Endodermal cell (in vitro differentiated cells): ENCODE measurements at regions not wholly inside any gene's neighbourhood (a gene's known extent, or its start where the extent isn't known, plus 50 kb on each side); places are given as distances from the start of the nearest gene placed in this dataset.

Experiments
- DNase-seq: peaks from one replicate; pipeline ENCODE4 v3.0.0-alpha.2; 2017
- H3K27ac ChIP-seq: 2 replicates; pipeline ENCODE4 v1.5.1; 2013; ENCODE audit warnings: mild to moderate bottlenecking, low read depth, low read length, moderate library complexity
- H3K27me3 ChIP-seq: 2 replicates; pipeline ENCODE4 v1.6.1; 2013; ENCODE audit warnings: mild to moderate bottlenecking, low read length, moderate library complexity; ENCODE audit not compliant: insufficient read depth, control insufficient read depth, poor library complexity, severe bottlenecking
- H3K36me3 ChIP-seq: 2 replicates; pipeline ENCODE4 v1.7.0; 2013; ENCODE audit warnings: mild to moderate bottlenecking, low read length, moderate library complexity; ENCODE audit not compliant: control insufficient read depth, insufficient read depth
- H3K4me1 ChIP-seq: one replicate; pipeline ENCODE4 v1.7.0; 2013; ENCODE audit warnings: low read length; ENCODE audit not compliant: control insufficient read depth, insufficient read depth
- H3K4me3 ChIP-seq: 2 replicates; pipeline ENCODE4 v1.5.1; 2013; ENCODE audit warnings: mild to moderate bottlenecking, low read length, moderate library complexity
- H3K9ac ChIP-seq: 2 replicates; pipeline ENCODE4 v1.6.1; 2013; ENCODE audit warnings: mild to moderate bottlenecking, low read length, moderate library complexity; ENCODE audit not compliant: poor library complexity, severe bottlenecking; ENCODE audit errors: extremely low read depth
- H3K9me3 ChIP-seq: 2 replicates; pipeline ENCODE4 v1.6.1; 2013; ENCODE audit warnings: mild to moderate bottlenecking, low read length, moderate library complexity; ENCODE audit not compliant: control insufficient read depth
- H3K27ac Mint-ChIP-seq: 2 replicates; pipeline ENCODE4 v1.8.0; 2020; ENCODE audit warnings: mixed read lengths
- H3K27me3 Mint-ChIP-seq: 2 replicates; pipeline ENCODE4 v1.8.0; 2021; ENCODE audit warnings: mild to moderate bottlenecking, mixed read lengths; ENCODE audit not compliant: insufficient read depth
- H3K36me3 Mint-ChIP-seq: 2 replicates; pipeline ENCODE4 v1.8.0; 2020; ENCODE audit warnings: low read depth, mixed read lengths
- H3K4me1 Mint-ChIP-seq: 2 replicates; pipeline ENCODE4 v1.8.0; 2020; ENCODE audit warnings: mixed read lengths
- H3K4me3 Mint-ChIP-seq: 2 replicates; pipeline ENCODE4 v1.8.0; 2020; ENCODE audit warnings: mild to moderate bottlenecking, moderate library complexity, mixed read lengths
- H3K9me3 Mint-ChIP-seq: 2 replicates; pipeline ENCODE4 v1.8.0; 2020; ENCODE audit warnings: mild to moderate bottlenecking, mixed read lengths
- WGBS, 2 experiments: methylation state at CpG; one replicate each; pipeline versions ENCODE4 v1.1.5 to v1.1.7; 2013; ENCODE audit warnings: missing lambda C conversion rate in 2 of 2, mixed read lengths in 1 of 2; ENCODE audit not compliant: insufficient coverage in 1 of 2, insufficient read length in 1 of 2; 5-methylcytosine and 5-hydroxymethylcytosine counted together
- TF ChIP-seq, protein P1 (sequence below): fragments of 200-600 bp; sonication (generic); conservative IDR thresholded peaks from 2 replicates; pipeline ENCODE4 v1.5.0; 2021; ENCODE audit warnings: antibody characterized with exemption, mild to moderate bottlenecking

DNA sequence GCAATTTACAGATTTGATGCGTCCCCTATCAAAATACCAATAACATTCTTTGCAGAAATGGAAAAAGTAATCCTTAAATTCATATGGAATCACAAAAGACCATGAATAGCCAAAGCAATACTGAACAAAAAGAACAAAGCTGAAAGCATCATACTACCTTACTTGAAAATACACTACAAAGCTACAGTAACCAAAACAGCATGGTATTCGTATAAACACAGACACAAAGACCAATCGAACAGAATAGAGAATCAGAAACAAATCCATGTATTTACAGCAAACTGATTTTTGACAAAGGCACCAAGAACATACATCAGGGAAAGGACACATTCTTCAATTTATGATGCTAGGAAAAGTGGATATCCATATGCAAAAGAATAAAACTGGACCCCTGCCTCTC is 206.5 kb upstream of the PDE10A start:
- H3K9ac ChIP-seq = no peak overlapping the region
- no peaks in the 10 kb centered on the region for H3K27me3 ChIP-seq
- H3K36me3 Mint-ChIP-seq = peaks cover 3% of the 10 kb centered on the region
- H3K9me3 Mint-ChIP-seq = peaks cover 19% of the 10 kb centered on the region
- TF ChIP-seq, protein P1, sequence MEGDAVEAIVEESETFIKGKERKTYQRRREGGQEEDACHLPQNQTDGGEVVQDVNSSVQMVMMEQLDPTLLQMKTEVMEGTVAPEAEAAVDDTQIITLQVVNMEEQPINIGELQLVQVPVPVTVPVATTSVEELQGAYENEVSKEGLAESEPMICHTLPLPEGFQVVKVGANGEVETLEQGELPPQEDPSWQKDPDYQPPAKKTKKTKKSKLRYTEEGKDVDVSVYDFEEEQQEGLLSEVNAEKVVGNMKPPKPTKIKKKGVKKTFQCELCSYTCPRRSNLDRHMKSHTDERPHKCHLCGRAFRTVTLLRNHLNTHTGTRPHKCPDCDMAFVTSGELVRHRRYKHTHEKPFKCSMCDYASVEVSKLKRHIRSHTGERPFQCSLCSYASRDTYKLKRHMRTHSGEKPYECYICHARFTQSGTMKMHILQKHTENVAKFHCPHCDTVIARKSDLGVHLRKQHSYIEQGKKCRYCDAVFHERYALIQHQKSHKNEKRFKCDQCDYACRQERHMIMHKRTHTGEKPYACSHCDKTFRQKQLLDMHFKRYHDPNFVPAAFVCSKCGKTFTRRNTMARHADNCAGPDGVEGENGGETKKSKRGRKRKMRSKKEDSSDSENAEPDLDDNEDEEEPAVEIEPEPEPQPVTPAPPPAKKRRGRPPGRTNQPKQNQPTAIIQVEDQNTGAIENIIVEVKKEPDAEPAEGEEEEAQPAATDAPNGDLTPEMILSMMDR = no peak
- no peaks in the 10 kb centered on the region for H3K4me1 ChIP-seq
- no peak for DNase-seq
- H3K36me3 ChIP-seq = no peaks in the 10 kb centered on the region
- 96% methylated on average over 3 of the region's 3 CpGs for WGBS, 2 experiments
- no peak overlapping the region for H3K4me3 Mint-ChIP-seq
- H3K27me3 Mint-ChIP-seq = peaks cover 31% of the 10 kb centered on the region
- peaks cover 9% of the 10 kb centered on the region for H3K9me3 ChIP-seq
- no peak overlapping the region for H3K4me3 ChIP-seq
- no peaks in the 10 kb centered on the region for H3K4me1 Mint-ChIP-seq
- no peak overlapping the region for H3K27ac Mint-ChIP-seq
- H3K27ac ChIP-seq = no peak overlapping the region

DNA sequence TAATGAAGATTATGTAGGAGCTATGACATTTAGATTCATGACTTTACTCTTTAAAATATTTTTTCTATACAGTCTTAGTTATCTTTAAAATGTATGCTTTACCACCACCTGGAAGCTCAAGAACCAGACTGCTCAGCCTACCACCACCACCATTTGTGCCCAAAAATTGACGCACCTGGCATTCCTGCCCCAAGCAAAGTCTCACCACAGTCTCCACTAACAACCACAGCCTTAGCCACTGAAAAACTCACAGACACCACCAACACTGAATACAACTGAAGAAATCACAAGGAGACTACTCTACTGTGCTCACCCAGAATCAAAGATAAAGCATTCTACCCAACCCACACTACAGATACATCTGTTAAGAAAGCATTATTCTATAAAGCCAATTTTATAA is 201.9 kb upstream of the PDE10A start:
- Histone ChIP-seq H3K9me3 (peaks cover 7% of the 10 kb centered on the region), H3K4me1 (no peaks in the 10 kb centered on the region), H3K9ac (no peak overlapping the region), H3K36me3 (no peaks in the 10 kb centered on the region), H3K27me3 (no peaks in the 10 kb centered on the region), H3K4me3 (no peak overlapping the region), H3K27ac (no peak overlapping the region)
- Mint-ChIP-seq H3K27me3 (peaks cover 26% of the 10 kb centered on the region), H3K27ac (no peak overlapping the region), H3K9me3 (peaks cover 15% of the 10 kb centered on the region), H3K36me3 (peaks cover under 1% of the 10 kb centered on the region), H3K4me1 (no peaks in the 10 kb centered on the region), H3K4me3 (no peak overlapping the region)
- no peak for DNase-seq
- TF ChIP-seq, protein P1 = no peak
- WGBS, 2 experiments = 47% methylated on average over 1 of the region's 1 CpG; no CpG with 5 or more reads in 1 of the 2 experiments

DNA sequence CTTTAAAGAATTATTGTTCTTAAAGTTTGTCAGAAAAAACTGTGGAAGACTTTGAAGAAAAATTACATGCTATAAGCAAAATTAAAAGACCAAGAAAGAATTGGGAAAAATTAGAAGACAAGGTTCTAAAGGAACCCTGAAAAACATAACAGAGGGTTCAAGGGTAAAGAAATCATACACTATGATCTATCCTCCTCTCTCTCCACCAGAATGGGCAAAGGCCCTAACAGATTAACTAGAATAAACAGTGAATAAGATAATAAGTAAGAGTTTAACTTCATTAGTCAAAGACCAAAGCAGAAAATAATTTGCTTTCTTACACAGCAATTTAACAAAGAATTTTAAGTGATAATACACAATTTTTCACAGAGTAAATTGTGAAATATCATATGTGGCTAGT is 201.2 kb upstream of the PDE10A start:
- no peaks in the 10 kb centered on the region for H3K36me3 Mint-ChIP-seq
- no peak overlapping the region for H3K4me3 ChIP-seq
- DNase-seq = no peak

More for the DNA sequence above, 201.2 kb upstream of the PDE10A start:
- no peak overlapping the region for H3K9ac ChIP-seq
- no peak overlapping the region for H3K27ac ChIP-seq
- H3K4me1 ChIP-seq = no peaks in the 10 kb centered on the region
- Mint-ChIP-seq H3K9me3 (peaks cover 8% of the 10 kb centered on the region), H3K27ac (no peak overlapping the region), H3K4me3 (no peak overlapping the region), H3K4me1 (no peaks in the 10 kb centered on the region), H3K27me3 (peaks cover 20% of the 10 kb centered on the region)
- TF ChIP-seq, protein P1 = no peak
- H3K9me3 ChIP-seq = no peaks in the 10 kb centered on the region
- no peaks in the 10 kb centered on the region for H3K36me3 ChIP-seq
- no peaks in the 10 kb centered on the region for H3K27me3 ChIP-seq
